CD4-positive, alpha-beta T cell (primary cell): ENCODE measurements at regions not wholly inside any gene's neighbourhood (a gene's known extent, or its start where the extent isn't known, plus 50 kb on each side); places are given as distances from the start of the nearest gene placed in this dataset.

Experiments used
- ATAC-seq: fragments of 200-7000 bp; cut with Tn5 transposase; one replicate; pipeline ENCODE4 v1.10.0; 2022; ENCODE audit warnings: mild to moderate bottlenecking; ENCODE audit not compliant: poor library complexity
- CTCF ChIA-PET: fragments of 350-600 bp; sonication (Branson Sonifier 250); formaldehyde crosslinking; loops from one replicate; lab custom pipeline; 2021; ENCODE audit warnings: antibody characterized with exemption, inconsistent platforms; lab: Charles Lee
- POLR2A ChIA-PET: fragments of 350-600 bp; sonication (Branson Sonifier 250); formaldehyde crosslinking; loops from one replicate; lab custom pipeline; 2021; ENCODE audit warnings: antibody characterized with exemption, inconsistent platforms; lab: Charles Lee
- DNase-seq, 14 experiments: peaks; one replicate each; pipeline ENCODE4 v3.0.0-alpha.2; 2013 to 2020; ENCODE audit warnings: mixed read lengths in 2 of 14
- H3K27ac ChIP-seq, 2 donors: one replicate each; pipeline versions ENCODE4 v1.5.1 to v1.7.0; 2013; ENCODE audit warnings: low read length in 2 of 2, low read depth in 1 of 2, mild to moderate bottlenecking in 1 of 2
- H3K27me3 ChIP-seq, 2 experiments: 1 replicate in 1 of 2; 2 replicates in 1 of 2; pipeline versions ENCODE4 v1.6.1 to v1.7.0; 2013; ENCODE audit warnings: low read length in 2 of 2, control low read depth in 1 of 2, mild to moderate bottlenecking in 1 of 2, moderate library complexity in 1 of 2; ENCODE audit not compliant: insufficient read depth in 2 of 2, control insufficient read depth in 1 of 2
- H3K36me3 ChIP-seq: one replicate; pipeline ENCODE4 v1.6.1; 2013; ENCODE audit warnings: low read length, control low read depth; ENCODE audit not compliant: insufficient read depth
- H3K4me1 ChIP-seq: one replicate; pipeline ENCODE4 v1.6.1; 2013; ENCODE audit warnings: low read length, control low read depth; ENCODE audit not compliant: insufficient read depth
- H3K4me3 ChIP-seq: one replicate; pipeline ENCODE4 v1.5.1; 2013; ENCODE audit warnings: mild to moderate bottlenecking, low read length, moderate library complexity
- H3K9me3 ChIP-seq, 2 experiments: 1 replicate in 1 of 2; 2 replicates in 1 of 2; pipeline versions ENCODE4 v1.6.1 to v1.7.0; 2013; ENCODE audit warnings: low read length in 2 of 2, mild to moderate bottlenecking in 2 of 2, control low read depth in 1 of 2, moderate library complexity in 1 of 2; ENCODE audit not compliant: control insufficient read depth in 1 of 2, insufficient read depth in 1 of 2
- H3K27ac Mint-ChIP-seq: one replicate; pipeline ENCODE4 v1.8.0; 2020; ENCODE audit warnings: mixed read lengths
- H3K27me3 Mint-ChIP-seq: one replicate; pipeline ENCODE4 v1.8.0; 2021; ENCODE audit warnings: mixed read lengths
- H3K36me3 Mint-ChIP-seq: one replicate; pipeline ENCODE4 v1.8.0; 2021; ENCODE audit warnings: low read depth, mixed read lengths
- H3K4me1 Mint-ChIP-seq: one replicate; pipeline ENCODE4 v1.8.0; 2021; ENCODE audit warnings: low read depth, mixed read lengths
- H3K4me3 Mint-ChIP-seq: one replicate; pipeline ENCODE4 v1.8.0; 2020; ENCODE audit warnings: mild to moderate bottlenecking, mixed read lengths
- H3K9me3 Mint-ChIP-seq: one replicate; pipeline ENCODE4 v1.8.0; 2020; ENCODE audit warnings: mixed read lengths
- CTCF ChIP-seq: fragments of 200-600 bp; IDR thresholded peaks from one replicate; pipeline ENCODE4 v1.8.0; 2022; ENCODE audit warnings: antibody characterized with exemption, mild to moderate bottlenecking
- intact Hi-C, 2 experiments: fragments of 100-400 bp; cut with DNase I in 1 of 2; cut with micrococcal nuclease in 1 of 2; formaldehyde crosslinking; loops; one replicate each; pipeline versions ENCODE4 v1.15.1 to v1.9.0; 2023 to 2025; cut with DNase I, micrococcal nuclease

GRCh38 chr3:24598695-24599470 lies 104.2 kb upstream of the THRB start:
- intact Hi-C loops = no loop called here
- CTCF ChIA-PET = no interaction called here
- TF ChIP-seq CTCF = no peak

GRCh38 chr3:24601066-24601939 lies 106.7 kb upstream of the THRB start:
- POLR2A ChIA-PET = no interaction called here

More at GRCh38 chr3:24598695-24599470, 104.2 kb upstream of the THRB start:
- H3K4me1 ChIP-seq = no peaks in the 10 kb centered on the region
- POLR2A ChIA-PET = no interaction called here
- ATAC-seq = no peak
- Mint-ChIP-seq H3K9me3 (peaks cover 1% of the 10 kb centered on the region), H3K27me3 (no peaks in the 10 kb centered on the region), H3K36me3 (no peaks in the 10 kb centered on the region), H3K4me3 (no peak overlapping the region), H3K4me1 (no peaks in the 10 kb centered on the region), H3K27ac (no peak overlapping the region)
- no peak overlapping the region for H3K27ac ChIP-seq
- DNase-seq = no peak
- H3K36me3 ChIP-seq = no peaks in the 10 kb centered on the region
- H3K27me3 ChIP-seq = no peaks in the 10 kb centered on the region
- H3K4me3 ChIP-seq = no peak overlapping the region
- no peaks in the 10 kb centered on the region for H3K9me3 ChIP-seq

GRCh38 chr3:24604215-24604614 lies 109.6 kb upstream of the THRB start:
- DNase-seq (no peak), ATAC-seq (no peak)
- intact Hi-C loops = no loop called here
- Histone ChIP-seq H3K27ac (no peak overlapping the region), H3K36me3 (no peaks in the 10 kb centered on the region), H3K4me1 (no peaks in the 10 kb centered on the region), H3K4me3 (no peak overlapping the region), H3K9me3 (peaks cover 0 to 4% of the 10 kb centered on the region in 2 experiments), H3K27me3 (no peaks in the 10 kb centered on the region)
- no peaks in the 10 kb centered on the region for H3K27me3 Mint-ChIP-seq
- H3K9me3 Mint-ChIP-seq = peaks cover 1% of the 10 kb centered on the region
- H3K27ac Mint-ChIP-seq = no peak overlapping the region
- no peak for TF ChIP-seq CTCF
- CTCF ChIA-PET = no interaction called here
- no peaks in the 10 kb centered on the region for H3K36me3 Mint-ChIP-seq
- H3K4me3 Mint-ChIP-seq = no peak overlapping the region
- no peaks in the 10 kb centered on the region for H3K4me1 Mint-ChIP-seq
- POLR2A ChIA-PET = no interaction called here

More at GRCh38 chr3:24601066-24601939, 106.7 kb upstream of the THRB start:
- ATAC-seq (no peak), DNase-seq (no peak)
- H3K27ac Mint-ChIP-seq = no peak overlapping the region
- Histone ChIP-seq H3K4me1 (no peaks in the 10 kb centered on the region), H3K9me3 (peaks cover 0 to 4% of the 10 kb centered on the region in 2 experiments), H3K27me3 (no peaks in the 10 kb centered on the region), H3K4me3 (no peak overlapping the region), H3K27ac (no peak overlapping the region), H3K36me3 (no peaks in the 10 kb centered on the region)
- intact Hi-C loops = no loop called here
- TF ChIP-seq CTCF = no peak
- no peaks in the 10 kb centered on the region for H3K36me3 Mint-ChIP-seq
- H3K9me3 Mint-ChIP-seq = peaks cover 1% of the 10 kb centered on the region
- H3K27me3 Mint-ChIP-seq = no peaks in the 10 kb centered on the region
- no peak overlapping the region for H3K4me3 Mint-ChIP-seq
- CTCF ChIA-PET = no interaction called here
- no peaks in the 10 kb centered on the region for H3K4me1 Mint-ChIP-seq
